Activated CD8-positive, alpha-beta T cell treated with anti-CD3 and anti-CD28 coated beads for 36 hours (primary cell): ENCODE measurements at regions not wholly inside any gene's neighbourhood (a gene's known extent, or its start where the extent isn't known, plus 50 kb on each side); places are given as distances from the start of the nearest gene placed in this dataset.

Source experiments
- ATAC-seq: fragments of 200-7000 bp; cut with Tn5 transposase; one replicate; pipeline ENCODE4 v1.10.0; 2021; ENCODE audit warnings: mild to moderate bottlenecking, moderate library complexity
- CTCF ChIA-PET: fragments of 350-600 bp; sonication (Branson Sonifier 250); formaldehyde crosslinking; loops from one replicate; lab custom pipeline; 2021; ENCODE audit warnings: antibody characterized with exemption; lab: Charles Lee
- POLR2A ChIA-PET: fragments of 350-600 bp; sonication (Branson Sonifier 250); formaldehyde crosslinking; loops from one replicate; lab custom pipeline; 2021; ENCODE audit warnings: antibody characterized with exemption; lab: Charles Lee
- DNase-seq: peaks from one replicate; pipeline ENCODE4 v3.0.0-alpha.2; 2020
- H3K27ac Mint-ChIP-seq: one replicate; pipeline ENCODE4 v1.8.0; 2021; ENCODE audit warnings: mild to moderate bottlenecking, mixed read lengths
- H3K27me3 Mint-ChIP-seq: one replicate; pipeline ENCODE4 v1.8.0; 2021; ENCODE audit warnings: mixed read lengths
- H3K36me3 Mint-ChIP-seq: one replicate; pipeline ENCODE4 v1.8.0; 2021; ENCODE audit warnings: low read depth, mixed read lengths
- H3K4me1 Mint-ChIP-seq: one replicate; pipeline ENCODE4 v1.8.0; 2021; ENCODE audit warnings: low read depth, mixed read lengths
- H3K4me3 Mint-ChIP-seq: one replicate; pipeline ENCODE4 v1.8.0; 2021; ENCODE audit warnings: mild to moderate bottlenecking, moderate library complexity, mixed read lengths
- H3K9me3 Mint-ChIP-seq: one replicate; pipeline ENCODE4 v1.8.0; 2021; ENCODE audit warnings: mixed read lengths
- intact Hi-C: fragments of 100-400 bp; cut with micrococcal nuclease; formaldehyde crosslinking; loops from one replicate; pipeline ENCODE4 v1.10.0; 2022
- TF ChIP-seq, protein P1 (sequence below): fragments of 200-600 bp; IDR thresholded peaks from one replicate; pipeline ENCODE4 v1.8.0; 2022; ENCODE audit warnings: antibody characterized with exemption, mild to moderate bottlenecking

DNA sequence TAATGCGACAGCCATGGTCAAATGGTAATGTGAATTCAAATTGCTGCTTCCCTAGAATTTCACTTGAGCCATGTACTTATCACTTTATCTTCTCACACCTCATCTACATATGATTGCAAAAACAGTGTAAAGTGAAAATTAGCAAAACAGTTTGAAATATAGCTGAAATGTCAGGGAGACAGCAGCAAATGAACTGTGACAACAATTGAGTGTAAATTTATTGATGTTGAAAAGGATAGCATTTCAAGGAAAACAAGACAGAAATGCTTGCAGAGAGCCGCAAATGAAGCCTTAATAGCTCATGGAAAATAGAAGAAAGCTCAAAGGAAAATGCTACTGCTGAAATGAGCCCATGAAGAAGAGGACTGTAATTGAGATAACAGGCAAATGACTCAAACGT, 516.2 kb upstream of the POT1 start:
- CTCF ChIA-PET = no interaction called here
- Mint-ChIP-seq H3K9me3 (peaks cover 2% of the 10 kb centered on the region), H3K4me1 (no peaks in the 10 kb centered on the region), H3K27ac (no peak overlapping the region), H3K4me3 (no peak overlapping the region), H3K27me3 (no peaks in the 10 kb centered on the region), H3K36me3 (no peaks in the 10 kb centered on the region)
- TF ChIP-seq, protein P1, sequence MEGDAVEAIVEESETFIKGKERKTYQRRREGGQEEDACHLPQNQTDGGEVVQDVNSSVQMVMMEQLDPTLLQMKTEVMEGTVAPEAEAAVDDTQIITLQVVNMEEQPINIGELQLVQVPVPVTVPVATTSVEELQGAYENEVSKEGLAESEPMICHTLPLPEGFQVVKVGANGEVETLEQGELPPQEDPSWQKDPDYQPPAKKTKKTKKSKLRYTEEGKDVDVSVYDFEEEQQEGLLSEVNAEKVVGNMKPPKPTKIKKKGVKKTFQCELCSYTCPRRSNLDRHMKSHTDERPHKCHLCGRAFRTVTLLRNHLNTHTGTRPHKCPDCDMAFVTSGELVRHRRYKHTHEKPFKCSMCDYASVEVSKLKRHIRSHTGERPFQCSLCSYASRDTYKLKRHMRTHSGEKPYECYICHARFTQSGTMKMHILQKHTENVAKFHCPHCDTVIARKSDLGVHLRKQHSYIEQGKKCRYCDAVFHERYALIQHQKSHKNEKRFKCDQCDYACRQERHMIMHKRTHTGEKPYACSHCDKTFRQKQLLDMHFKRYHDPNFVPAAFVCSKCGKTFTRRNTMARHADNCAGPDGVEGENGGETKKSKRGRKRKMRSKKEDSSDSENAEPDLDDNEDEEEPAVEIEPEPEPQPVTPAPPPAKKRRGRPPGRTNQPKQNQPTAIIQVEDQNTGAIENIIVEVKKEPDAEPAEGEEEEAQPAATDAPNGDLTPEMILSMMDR = no peak
- intact Hi-C loops = no loop called here
- POLR2A ChIA-PET = no interaction called here
- ATAC-seq (no peak), DNase-seq (no peak)

DNA sequence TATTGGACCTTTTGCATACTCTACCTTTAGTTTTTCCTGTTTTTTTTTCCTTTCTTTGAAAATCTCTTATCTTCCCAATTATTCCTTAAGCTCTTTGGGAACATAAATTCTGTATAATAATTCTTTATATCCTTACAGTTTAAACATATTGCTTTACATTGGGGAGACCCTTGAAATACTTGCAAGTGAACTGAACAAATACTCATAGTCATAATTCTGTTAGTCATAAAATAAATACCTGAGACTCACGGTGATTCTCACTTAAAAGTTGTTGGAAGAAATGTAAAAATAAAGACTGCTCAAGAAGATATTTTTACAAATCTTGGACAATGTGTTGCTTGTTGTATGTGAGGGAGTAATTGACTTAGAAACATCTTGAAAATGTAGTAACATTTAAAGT, 515.2 kb upstream of the POT1 start:
- no peaks in the 10 kb centered on the region for H3K9me3 Mint-ChIP-seq
- intact Hi-C loops = no loop called here
- H3K36me3 Mint-ChIP-seq = no peaks in the 10 kb centered on the region
- TF ChIP-seq, protein P1 = no peak
- H3K4me3 Mint-ChIP-seq = no peak overlapping the region
- H3K27me3 Mint-ChIP-seq = no peaks in the 10 kb centered on the region
- POLR2A ChIA-PET = no interaction called here
- ATAC-seq (no peak), DNase-seq (no peak)
- H3K4me1 Mint-ChIP-seq = no peaks in the 10 kb centered on the region
- CTCF ChIA-PET = no interaction called here
- H3K27ac Mint-ChIP-seq = no peak overlapping the region

DNA sequence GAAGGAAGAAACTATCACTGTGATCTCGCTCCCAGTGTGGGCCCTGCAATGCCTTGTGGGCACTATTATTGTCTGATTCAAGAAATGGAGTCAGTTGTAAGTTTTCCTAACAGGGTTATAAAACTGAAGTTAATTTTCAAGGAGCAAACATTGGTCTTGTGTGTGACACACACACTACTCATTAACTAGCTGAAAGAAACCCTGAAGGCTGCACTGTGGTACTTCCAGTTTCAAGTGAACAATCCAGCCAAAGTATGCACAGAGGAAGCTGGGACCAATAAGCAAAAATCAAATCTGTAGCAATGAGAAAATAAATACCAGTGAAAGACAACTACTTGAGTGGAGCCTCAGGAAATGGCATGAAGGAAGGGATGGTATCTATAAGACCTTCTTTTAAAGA, 506.6 kb upstream of the POT1 start:
- no peak for ATAC-seq
- Mint-ChIP-seq H3K9me3 (no peaks in the 10 kb centered on the region), H3K4me3 (no peak overlapping the region), H3K27me3 (no peaks in the 10 kb centered on the region), H3K36me3 (no peaks in the 10 kb centered on the region), H3K4me1 (no peaks in the 10 kb centered on the region), H3K27ac (no peak overlapping the region)
- no peak for DNase-seq
- CTCF ChIA-PET = no interaction called here
- intact Hi-C loops = no loop called here
- POLR2A ChIA-PET = no interaction called here
- TF ChIP-seq, protein P1 = no peak

DNA sequence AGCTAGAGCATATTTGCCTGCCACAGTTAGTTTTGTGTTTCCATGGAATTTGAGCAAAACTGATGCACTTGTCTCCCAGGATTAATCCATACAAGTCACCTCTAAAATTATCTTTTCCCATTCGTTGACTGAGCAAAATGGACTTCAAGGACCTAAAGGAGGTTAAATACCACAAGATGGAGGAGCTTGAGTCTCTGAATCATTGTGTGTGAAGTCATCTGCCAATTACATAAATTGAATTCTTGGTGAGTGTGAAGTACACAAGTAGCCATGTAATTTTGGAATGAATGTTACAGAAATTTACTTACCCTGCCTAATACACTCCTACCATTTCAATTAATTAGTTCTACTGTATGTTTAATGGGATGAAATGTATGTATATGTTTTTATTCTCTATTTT, 501.7 kb upstream of the POT1 start:
- no peaks in the 10 kb centered on the region for H3K4me1 Mint-ChIP-seq
- H3K36me3 Mint-ChIP-seq = no peaks in the 10 kb centered on the region
- no peaks in the 10 kb centered on the region for H3K27me3 Mint-ChIP-seq
- peaks cover 2% of the 10 kb centered on the region for H3K9me3 Mint-ChIP-seq
- POLR2A ChIA-PET = no interaction called here
- H3K4me3 Mint-ChIP-seq = no peak overlapping the region
- CTCF ChIA-PET = no interaction called here
- TF ChIP-seq, protein P1 = no peak
- DNase-seq = no peak
- no peak for ATAC-seq
- intact Hi-C loops = no loop called here
- H3K27ac Mint-ChIP-seq = no peak overlapping the region

DNA sequence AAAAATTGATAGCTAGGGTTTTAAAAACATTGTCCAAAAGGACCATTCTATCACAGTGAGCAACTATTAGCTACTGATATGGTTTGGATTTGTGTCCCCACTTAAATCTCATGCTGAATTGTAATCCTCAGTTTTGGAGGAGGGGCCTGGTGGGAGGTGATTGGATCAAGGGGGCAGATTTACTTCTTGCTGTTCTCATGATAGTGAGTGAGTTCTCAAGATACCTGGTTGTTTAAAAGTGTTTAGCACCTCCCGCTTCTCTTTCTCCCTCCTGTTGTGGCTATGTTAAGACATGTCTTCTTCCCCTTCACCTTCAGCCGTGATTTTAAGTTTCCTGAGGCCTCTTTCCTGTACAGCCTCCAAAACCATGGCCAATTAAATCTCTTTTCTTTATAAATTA, 500.4 kb upstream of the POT1 start:
- Mint-ChIP-seq H3K27me3 (no peaks in the 10 kb centered on the region), H3K27ac (no peak overlapping the region), H3K9me3 (peaks cover 2% of the 10 kb centered on the region), H3K4me3 (no peak overlapping the region), H3K36me3 (no peaks in the 10 kb centered on the region), H3K4me1 (no peaks in the 10 kb centered on the region)
- ATAC-seq (no peak), DNase-seq (no peak)
- ChIA-PET CTCF (no interaction called here), POLR2A (no interaction called here)
- TF ChIP-seq, protein P1 = no peak
- intact Hi-C loops = no loop called here
